PC-3 (cell line): ENCODE measurements at regions not wholly inside any gene's neighbourhood (a gene's known extent, or its start where the extent isn't known, plus 50 kb on each side); places are given as distances from the start of the nearest gene placed in this dataset.

ENCODE experiments used
- CTCF ChIP-seq: fragments of 300-600 bp; sonication (generic); conservative IDR thresholded peaks from 2 replicates; pipeline ENCODE4 v1.5.1; 2017; ENCODE audit warnings: antibody characterized with exemption, low read depth, mild to moderate bottlenecking, low read length
- EZH2 ChIP-seq: fragments of 300-600 bp; sonication (generic); IDR thresholded peaks from one replicate; pipeline ENCODE4 v1.6.1; 2017; ENCODE audit warnings: antibody characterized with exemption, mild to moderate bottlenecking, low read length; ENCODE audit not compliant: unreplicated experiment

GRCh38 chr21:16194095-16194787 lies 464.5 kb downstream of the USP25 start:
- no peak; the same call in 1 of the 2 replicates for TF ChIP-seq CTCF
- TF ChIP-seq EZH2, result no peak
